ENCODE measurements at regions not wholly inside any gene's neighbourhood (a gene's known extent, or its start where the extent isn't known, plus 50 kb on each side); places are given as distances from the start of the nearest gene placed in this dataset.

- no peak for TF ChIP-seq CTCF (conservative IDR thresholded peaks at IDR 0.05; ENCODE audit: low read depth, low read length)
- no peak for TF ChIP-seq EZH2 (IDR thresholded peaks at IDR 0.05; ENCODE audit: borderline replicate concordance, low read depth, low read length, poor library complexity, severe bottlenecking)
Measured at GRCh38 chr13:110817143-110817542, 97.7 kb downstream of the ANKRD10 start.
